ENCODE measurements at regions not wholly inside any gene's neighbourhood (a gene's known extent, or its start where the extent isn't known, plus 50 kb on each side); places are given as distances from the start of the nearest gene placed in this dataset.

DNA sequence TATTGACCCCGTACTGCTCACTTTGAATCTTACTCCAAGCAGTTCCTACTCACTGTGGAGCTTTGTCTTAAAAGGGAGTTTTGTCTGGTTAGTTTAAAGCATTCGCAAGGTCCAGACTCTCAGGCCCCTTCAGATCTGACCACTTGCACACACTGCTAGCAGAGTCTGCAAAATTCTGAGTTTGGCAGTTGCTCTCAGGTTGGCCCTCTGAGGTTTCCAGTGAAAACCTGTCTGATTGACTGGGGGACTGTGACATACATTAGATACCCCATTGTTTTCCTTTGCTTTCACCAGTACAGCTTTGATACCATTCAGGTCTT, 149.2 kb downstream of the XPNPEP1 start:
- H3K27me3 Mint-ChIP-seq (ENCODE audit: insufficient read depth, unreplicated experiment): peaks cover 5% of the 10 kb centered on the region
- CTCF ChIA-PET: interaction anchor here (0.6 to 1.4 kb wide), 2 partner anchors 9 to 78 kb away, joined by 3 to 7 read pairs; no protein-coding TSS in a partner anchor

DNA sequence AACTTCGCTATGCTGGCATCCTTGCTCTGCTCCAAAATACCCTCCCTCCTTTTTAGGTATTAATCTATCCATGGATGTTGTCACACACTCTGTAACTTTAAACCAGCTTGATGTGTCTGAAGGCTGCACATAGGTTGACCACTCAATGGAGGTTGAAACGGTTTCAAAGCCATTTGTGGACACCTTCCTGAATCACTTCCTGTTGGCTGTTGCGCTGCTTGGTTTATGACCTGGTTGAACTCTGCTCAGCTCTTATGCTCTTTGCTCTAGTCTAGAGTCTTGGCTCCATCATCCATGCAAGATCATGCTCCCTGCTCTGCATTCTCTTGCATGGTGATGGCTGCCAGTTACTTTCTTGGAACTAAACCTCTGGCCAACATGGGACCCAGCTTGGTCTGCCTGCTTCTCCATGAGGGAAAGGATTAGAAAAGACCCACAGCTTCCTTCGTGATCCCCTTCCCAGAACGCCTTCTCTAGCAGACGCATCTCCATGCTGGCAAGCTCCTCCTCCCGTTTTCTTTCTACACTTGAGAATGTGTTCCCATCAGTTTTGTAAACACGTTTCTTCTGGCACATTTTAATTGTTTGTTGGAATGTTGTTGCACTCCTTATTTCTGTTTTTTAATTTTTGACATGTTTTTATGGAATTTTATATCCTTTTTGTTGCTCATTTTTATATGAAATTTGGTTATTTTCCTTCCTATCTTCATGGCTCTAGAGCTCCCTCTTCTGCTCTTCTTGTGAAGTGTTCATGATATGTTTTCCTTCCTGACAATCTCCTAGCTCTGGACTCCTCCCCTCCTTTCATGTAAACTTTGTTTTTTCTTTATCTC, 149.8 kb downstream of the XPNPEP1 start:
- no peaks in the 10 kb centered on the region for H3K27me3 ChIP-seq (replicated peaks; ENCODE audit: control insufficient read depth, insufficient read depth, low read length)
- Mint-ChIP-seq H3K9me3 (ENCODE audit: unreplicated experiment) (no peaks in the 10 kb centered on the region), H3K27me3 (ENCODE audit: insufficient read depth, unreplicated experiment) (peaks cover 2% of the 10 kb centered on the region), H3K4me1 (ENCODE audit: low read depth, unreplicated experiment) (no peaks in the 10 kb centered on the region), H3K36me3 (ENCODE audit: insufficient read depth, unreplicated experiment) (no peaks in the 10 kb centered on the region), H3K4me3 (ENCODE audit: unreplicated experiment) (no peak overlapping the region), H3K27ac (ENCODE audit: unreplicated experiment) (no peak overlapping the region)
- H3K36me3 ChIP-seq (ENCODE audit: control insufficient read depth, insufficient read depth, low read length): no peaks in the 10 kb centered on the region; the same call in 1 of the 2 replicates
- peak in 1 of 2 experiments; percentile 22 for DNase-seq
- intact Hi-C loops (cut with micrococcal nuclease; ENCODE audit: unreplicated experiment): loop anchor here (1.0 to 10.0 kb wide), 3 partner anchors 79 to 361 kb away; no protein-coding TSS in a partner anchor
- no peaks in the 10 kb centered on the region for H3K9me3 ChIP-seq
- TF ChIP-seq, protein P1, sequence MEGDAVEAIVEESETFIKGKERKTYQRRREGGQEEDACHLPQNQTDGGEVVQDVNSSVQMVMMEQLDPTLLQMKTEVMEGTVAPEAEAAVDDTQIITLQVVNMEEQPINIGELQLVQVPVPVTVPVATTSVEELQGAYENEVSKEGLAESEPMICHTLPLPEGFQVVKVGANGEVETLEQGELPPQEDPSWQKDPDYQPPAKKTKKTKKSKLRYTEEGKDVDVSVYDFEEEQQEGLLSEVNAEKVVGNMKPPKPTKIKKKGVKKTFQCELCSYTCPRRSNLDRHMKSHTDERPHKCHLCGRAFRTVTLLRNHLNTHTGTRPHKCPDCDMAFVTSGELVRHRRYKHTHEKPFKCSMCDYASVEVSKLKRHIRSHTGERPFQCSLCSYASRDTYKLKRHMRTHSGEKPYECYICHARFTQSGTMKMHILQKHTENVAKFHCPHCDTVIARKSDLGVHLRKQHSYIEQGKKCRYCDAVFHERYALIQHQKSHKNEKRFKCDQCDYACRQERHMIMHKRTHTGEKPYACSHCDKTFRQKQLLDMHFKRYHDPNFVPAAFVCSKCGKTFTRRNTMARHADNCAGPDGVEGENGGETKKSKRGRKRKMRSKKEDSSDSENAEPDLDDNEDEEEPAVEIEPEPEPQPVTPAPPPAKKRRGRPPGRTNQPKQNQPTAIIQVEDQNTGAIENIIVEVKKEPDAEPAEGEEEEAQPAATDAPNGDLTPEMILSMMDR (IDR thresholded peaks at IDR 0.05; ENCODE audit: insufficient read depth in 1 of 2, low read depth in 1 of 2, low read length in 1 of 2, severe bottlenecking in 1 of 2, unreplicated experiment in 1 of 2): peak; percentile 60 to 66
- ChIA-PET POLR2A (no interaction called here), CTCF (interaction anchor here (0.6 to 1.4 kb wide), 2 partner anchors 9 to 79 kb away, joined by 3 to 7 read pairs; no protein-coding TSS in a partner anchor)
- H3K4me3 ChIP-seq (ENCODE audit: low read depth, low read length): no peak overlapping the region
- no TSS peak for BruUV-seq (replicated peaks)
- no peaks in the 10 kb centered on the region for H3K4me1 ChIP-seq

More for the DNA sequence above, 149.2 kb downstream of the XPNPEP1 start:
- no peak overlapping the region for H3K27ac Mint-ChIP-seq (ENCODE audit: unreplicated experiment)
- POLR2A ChIA-PET: no interaction called here
- Histone ChIP-seq H3K27me3 (replicated peaks; ENCODE audit: control insufficient read depth, insufficient read depth, low read length) (no peaks in the 10 kb centered on the region), H3K36me3 (ENCODE audit: control insufficient read depth, insufficient read depth, low read length) (no peaks in the 10 kb centered on the region; the same call in 1 of the 2 replicates), H3K4me1 (no peaks in the 10 kb centered on the region), H3K4me3 (ENCODE audit: low read depth, low read length) (no peak overlapping the region), H3K9me3 (no peaks in the 10 kb centered on the region)
- no peak for DNase-seq
- no TSS peak for BruUV-seq (replicated peaks)
- H3K4me1 Mint-ChIP-seq (ENCODE audit: low read depth, unreplicated experiment): no peaks in the 10 kb centered on the region
- H3K9me3 Mint-ChIP-seq (ENCODE audit: unreplicated experiment): no peaks in the 10 kb centered on the region
- H3K4me3 Mint-ChIP-seq (ENCODE audit: unreplicated experiment): no peak overlapping the region
- TF ChIP-seq, protein P1 (IDR thresholded peaks at IDR 0.05; ENCODE audit: insufficient read depth in 1 of 2, low read depth in 1 of 2, low read length in 1 of 2, severe bottlenecking in 1 of 2, unreplicated experiment in 1 of 2): no peak
- intact Hi-C loops (cut with micrococcal nuclease; ENCODE audit: unreplicated experiment): loop anchor here (2.0 to 10.0 kb wide), 2 partner anchors 79 to 319 kb away; no protein-coding TSS in a partner anchor
- no peaks in the 10 kb centered on the region for H3K36me3 Mint-ChIP-seq (ENCODE audit: insufficient read depth, unreplicated experiment)

DNA sequence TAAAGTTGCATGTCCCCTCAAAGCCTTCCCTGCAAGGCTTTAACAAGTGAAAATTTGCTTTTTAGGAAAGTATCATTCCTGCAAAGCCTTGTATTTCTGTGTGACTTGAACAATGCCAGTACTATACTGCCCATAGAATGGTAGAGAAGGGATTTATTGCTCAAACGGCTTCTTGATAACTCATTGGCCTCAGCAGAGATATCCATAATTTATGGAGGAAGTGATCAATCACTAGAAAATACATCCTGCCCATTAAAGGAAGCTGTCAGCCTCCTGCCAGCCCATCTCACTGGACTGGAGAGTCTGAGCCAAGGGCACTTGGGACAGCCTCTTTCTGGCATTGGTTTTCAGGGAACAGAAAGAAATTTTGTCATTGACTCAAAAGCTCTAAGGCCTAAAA, 152.6 kb downstream of the XPNPEP1 start:
- no TSS peak for BruUV-seq (replicated peaks)

More for the DNA sequence above, 152.6 kb downstream of the XPNPEP1 start:
- H3K4me3 Mint-ChIP-seq (ENCODE audit: unreplicated experiment): no peak overlapping the region
- Histone ChIP-seq H3K27me3 (replicated peaks; ENCODE audit: control insufficient read depth, insufficient read depth, low read length) (no peaks in the 10 kb centered on the region), H3K9me3 (no peaks in the 10 kb centered on the region), H3K4me1 (no peaks in the 10 kb centered on the region), H3K36me3 (ENCODE audit: control insufficient read depth, insufficient read depth, low read length) (no peaks in the 10 kb centered on the region; the same call in 1 of the 2 replicates), H3K4me3 (ENCODE audit: low read depth, low read length) (no peak overlapping the region)
- no peaks in the 10 kb centered on the region for H3K4me1 Mint-ChIP-seq (ENCODE audit: low read depth, unreplicated experiment)
- POLR2A ChIA-PET: no interaction called here
- H3K9me3 Mint-ChIP-seq (ENCODE audit: unreplicated experiment): no peaks in the 10 kb centered on the region
- H3K27ac Mint-ChIP-seq (ENCODE audit: unreplicated experiment): no peak overlapping the region
- CTCF ChIA-PET: no interaction called here
- H3K36me3 Mint-ChIP-seq (ENCODE audit: insufficient read depth, unreplicated experiment): no peaks in the 10 kb centered on the region
- TF ChIP-seq, protein P1 (IDR thresholded peaks at IDR 0.05; ENCODE audit: insufficient read depth in 1 of 2, low read depth in 1 of 2, low read length in 1 of 2, severe bottlenecking in 1 of 2, unreplicated experiment in 1 of 2): no peak
- H3K27me3 Mint-ChIP-seq (ENCODE audit: insufficient read depth, unreplicated experiment): no peaks in the 10 kb centered on the region
- intact Hi-C loops (cut with micrococcal nuclease; ENCODE audit: unreplicated experiment): loop anchor here (10.0 kb wide), 1 partner anchor 316 kb away; no protein-coding TSS in a partner anchor
- DNase-seq: no peak
